Endothelial cell of umbilical vein (primary cell): ENCODE measurements at regions not wholly inside any gene's neighbourhood (a gene's known extent, or its start where the extent isn't known, plus 50 kb on each side); places are given as distances from the start of the nearest gene placed in this dataset.
"Not testable (repeated sequence)": the region's sequence is repeated elsewhere in the genome, so short reads cannot be mapped to it uniquely, and the experiment has no call there.

Experiments
- BruUV-seq: library from RNA; stranded (reverse); fragments of 400-500 nt; replicated peaks from 2 replicates; lab custom pipeline; 2021; lab: Mats Ljungman, UMichigan
- CTCF ChIA-PET: fragments of 300-600, 350-600 bp; sonication (Branson Sonifier 250); formaldehyde crosslinking; loops from one replicate; lab custom pipeline; 2021; ENCODE audit warnings: antibody characterized with exemption, inconsistent platforms; lab: Charles Lee
- POLR2A ChIA-PET: fragments of 300-600, 350-600 bp; sonication (Branson Sonifier 250); formaldehyde crosslinking; loops from one replicate; lab custom pipeline; 2021; ENCODE audit warnings: antibody characterized with exemption, inconsistent platforms; lab: Charles Lee
- DNase-seq: peaks from one replicate; pipeline ENCODE4 v3.0.0-alpha.2; 2011; ENCODE audit warnings: low read depth, low spot score
- FAIRE-seq: peaks from 2 replicates; lab custom pipeline; 2011; peaks lifted over from hg19 to GRCh38; lab: Jason Lieb, UNC
- H2AFZ ChIP-seq: 2 replicates; pipeline ENCODE4 v1.6.0; 2012; ENCODE audit warnings: low read depth, low read length, control low read depth, inconsistent platforms
- H3K27ac ChIP-seq: 2 replicates; pipeline ENCODE4 v1.5.1; 2011; ENCODE audit warnings: low read depth, mild to moderate bottlenecking, control low read depth, low read length, moderate library complexity; ENCODE audit not compliant: insufficient read depth
- H3K27me3 ChIP-seq, 2 experiments: 2 replicates each; pipeline versions ENCODE4 v1.6.0 to v1.6.1; 2011; ENCODE audit warnings: low read length in 2 of 2, mixed read lengths in 1 of 2; ENCODE audit not compliant: control insufficient read depth in 2 of 2, insufficient read depth in 2 of 2
- H3K36me3 ChIP-seq, 2 experiments: 2 replicates in 1 of 2; 3 replicates in 1 of 2; pipeline ENCODE4 v1.5.1; 2011; ENCODE audit warnings: low read length in 2 of 2, mild to moderate bottlenecking in 1 of 2, moderate library complexity in 1 of 2; ENCODE audit not compliant: control insufficient read depth in 2 of 2, insufficient read depth in 2 of 2; ENCODE audit errors: extremely low read depth in 1 of 2
- H3K4me1 ChIP-seq: 3 replicates; pipeline ENCODE4 v1.5.1; 2011; ENCODE audit warnings: mild to moderate bottlenecking, low read length; ENCODE audit not compliant: control insufficient read depth, insufficient read depth; ENCODE audit errors: extremely low read depth
- H3K4me2 ChIP-seq: 2 replicates; pipeline ENCODE4 v1.6.1; 2011; ENCODE audit warnings: low read length, control low read depth, mixed read lengths; ENCODE audit not compliant: insufficient read depth
- H3K4me3 ChIP-seq, 3 experiments: fragments of 200-600 bp in 1 of 3; sonication (generic), shearing (Covaris generic) in 1 of 3; replicated peaks in 1 of 3; 2 replicates each; pipeline ENCODE4 v1.5.1; 2011 to 2016; ENCODE audit warnings: control low read depth in 3 of 3, low read length in 3 of 3, mild to moderate bottlenecking in 2 of 3, inconsistent platforms in 1 of 3, low read depth in 1 of 3, moderate library complexity in 1 of 3; ENCODE audit not compliant: insufficient read depth in 1 of 3
- H3K79me2 ChIP-seq: 2 replicates; pipeline ENCODE4 v1.6.0; 2012; ENCODE audit warnings: low read length, inconsistent platforms; ENCODE audit not compliant: control insufficient read depth, insufficient read depth
- H3K9ac ChIP-seq: replicated peaks from 2 replicates; pipeline ENCODE3; 2011; ENCODE audit warnings: low read length, control low read depth; ENCODE audit not compliant: insufficient read depth; ENCODE audit errors: extremely low read depth
- H3K9me1 ChIP-seq: replicated peaks from 3 replicates; pipeline ENCODE4 v1.6.0; 2011; ENCODE audit warnings: mild to moderate bottlenecking, low read length; ENCODE audit not compliant: control insufficient read depth, insufficient read depth; ENCODE audit errors: extremely low read depth
- H3K9me3 ChIP-seq: replicated peaks from 2 replicates; pipeline ENCODE4 v1.5.1; 2012; ENCODE audit warnings: low read length, inconsistent platforms; ENCODE audit not compliant: control insufficient read depth, insufficient read depth
- H4K20me1 ChIP-seq: replicated peaks from 2 replicates; pipeline ENCODE3; 2011; ENCODE audit warnings: mild to moderate bottlenecking, low read length; ENCODE audit not compliant: control insufficient read depth, insufficient read depth; ENCODE audit errors: extremely low read depth
- EZH2 ChIP-seq: IDR thresholded peaks from 2 replicates; pipeline ENCODE4 v1.6.1; 2012; ENCODE audit warnings: borderline replicate concordance, low read depth, mild to moderate bottlenecking, moderate library complexity, low read length, inconsistent platforms; ENCODE audit not compliant: severe bottlenecking
- FOS ChIP-seq: IDR thresholded peaks from 2 replicates; pipeline ENCODE4 v1.6.1; 2011; ENCODE audit warnings: mild to moderate bottlenecking, low read length, moderate library complexity, borderline replicate concordance; ENCODE audit not compliant: insufficient read depth
- GATA2 ChIP-seq: IDR thresholded peaks from 2 replicates; pipeline ENCODE4 v1.7.0; 2011; ENCODE audit warnings: low read depth, mild to moderate bottlenecking, moderate library complexity, mixed read lengths, low read length; ENCODE audit not compliant: insufficient read length, insufficient read depth
- JUN ChIP-seq: IDR thresholded peaks from 2 replicates; pipeline ENCODE4 v1.6.1; 2011; ENCODE audit warnings: borderline replicate concordance, low read depth; ENCODE audit not compliant: insufficient read length, insufficient read depth
- MYC ChIP-seq: IDR thresholded peaks from one replicate; pipeline ENCODE4 v1.6.1; 2011; ENCODE audit warnings: mild to moderate bottlenecking, low read depth, low read length
- POLR2A ChIP-seq: IDR thresholded peaks from 2 replicates; pipeline ENCODE4 v1.6.1; 2012; ENCODE audit warnings: low read depth, mild to moderate bottlenecking, control low read depth, low read length
- POLR2AphosphoS5 ChIP-seq: IDR thresholded peaks from 2 replicates; pipeline ENCODE4 v1.6.1; 2012; ENCODE audit warnings: low read depth, mild to moderate bottlenecking, control low read depth, low read length, moderate library complexity; ENCODE audit not compliant: insufficient read depth
- dilution Hi-C: fragments of 300-500 bp; cut with MboI; formaldehyde crosslinking; loops from one replicate; pipeline ENCODE4 v1.15.0; 2019; ENCODE audit warnings: low sequenced_read_pairs; ENCODE audit not compliant: extremely low pct_ligation_motif_present
- intact Hi-C: fragments of 100-400 bp; cut with micrococcal nuclease; formaldehyde crosslinking; loops from one replicate; pipeline ENCODE4 v1.10.0; 2022
- TF ChIP-seq, protein P1 (sequence below), 2 donors: IDR thresholded peaks; 1 replicate in 1 of 2; 2 replicates in 1 of 2; pipeline ENCODE4 v1.5.1; 2011; ENCODE audit warnings: low read length in 2 of 2, mild to moderate bottlenecking in 2 of 2, moderate library complexity in 2 of 2, control low read depth in 1 of 2, inconsistent platforms in 1 of 2, low read depth in 1 of 2; ENCODE audit not compliant: insufficient read depth in 1 of 2; ENCODE audit errors: extremely low read depth in 1 of 2
- TF ChIP-seq, protein P2 (sequence below): IDR thresholded peaks from 2 replicates; pipeline ENCODE4 v1.6.1; 2011; ENCODE audit not compliant: insufficient read depth, insufficient read length

DNA sequence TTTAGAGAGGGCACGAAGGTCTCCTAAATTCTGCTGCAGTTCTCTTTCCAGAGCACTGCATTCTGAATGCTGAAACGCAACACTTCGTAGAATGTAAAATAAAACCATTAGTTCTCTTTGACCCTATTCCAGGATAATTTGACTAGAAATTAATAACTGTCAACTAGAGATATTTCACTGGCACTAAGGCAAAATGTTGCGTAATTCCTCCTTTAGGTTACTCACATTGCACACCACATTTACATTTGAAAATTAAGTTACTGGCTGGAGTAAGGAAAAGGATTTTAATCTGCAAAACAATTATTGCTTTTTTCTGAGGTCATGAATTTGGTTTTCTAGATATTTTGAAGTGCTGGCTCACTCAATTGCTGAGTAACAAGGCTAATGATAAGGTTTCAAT is 58.0 kb upstream of the TRHDE start:
- TF ChIP-seq JUN (no peak), EZH2 (no peak), POLR2AphosphoS5 (no peak), MYC (no peak), FOS (no peak), GATA2 (no peak), POLR2A (no peak)
- TF ChIP-seq, protein P1, sequence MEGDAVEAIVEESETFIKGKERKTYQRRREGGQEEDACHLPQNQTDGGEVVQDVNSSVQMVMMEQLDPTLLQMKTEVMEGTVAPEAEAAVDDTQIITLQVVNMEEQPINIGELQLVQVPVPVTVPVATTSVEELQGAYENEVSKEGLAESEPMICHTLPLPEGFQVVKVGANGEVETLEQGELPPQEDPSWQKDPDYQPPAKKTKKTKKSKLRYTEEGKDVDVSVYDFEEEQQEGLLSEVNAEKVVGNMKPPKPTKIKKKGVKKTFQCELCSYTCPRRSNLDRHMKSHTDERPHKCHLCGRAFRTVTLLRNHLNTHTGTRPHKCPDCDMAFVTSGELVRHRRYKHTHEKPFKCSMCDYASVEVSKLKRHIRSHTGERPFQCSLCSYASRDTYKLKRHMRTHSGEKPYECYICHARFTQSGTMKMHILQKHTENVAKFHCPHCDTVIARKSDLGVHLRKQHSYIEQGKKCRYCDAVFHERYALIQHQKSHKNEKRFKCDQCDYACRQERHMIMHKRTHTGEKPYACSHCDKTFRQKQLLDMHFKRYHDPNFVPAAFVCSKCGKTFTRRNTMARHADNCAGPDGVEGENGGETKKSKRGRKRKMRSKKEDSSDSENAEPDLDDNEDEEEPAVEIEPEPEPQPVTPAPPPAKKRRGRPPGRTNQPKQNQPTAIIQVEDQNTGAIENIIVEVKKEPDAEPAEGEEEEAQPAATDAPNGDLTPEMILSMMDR (IDR thresholded peaks at IDR 0.05; ENCODE audit: extremely low read depth in 1 of 2, insufficient read depth in 1 of 2, low read depth in 1 of 2, low read length in 2 of 2), result no peak
- TF ChIP-seq, protein P2, sequence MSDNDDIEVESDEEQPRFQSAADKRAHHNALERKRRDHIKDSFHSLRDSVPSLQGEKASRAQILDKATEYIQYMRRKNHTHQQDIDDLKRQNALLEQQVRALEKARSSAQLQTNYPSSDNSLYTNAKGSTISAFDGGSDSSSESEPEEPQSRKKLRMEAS, result no peak
- no peaks in the 10 kb centered on the region for H3K4me1 ChIP-seq
- dilution Hi-C loops (no loop called here), intact Hi-C loops (no loop called here)
- no TSS peak for BruUV-seq
- H3K4me3 ChIP-seq, result no peak overlapping the region
- H3K36me3 ChIP-seq, result no peaks in the 10 kb centered on the region
- no peak overlapping the region for H3K4me2 ChIP-seq
- no peaks in the 10 kb centered on the region for H3K79me2 ChIP-seq
- no peaks in the 10 kb centered on the region for H3K27me3 ChIP-seq
- no peak overlapping the region for H3K9ac ChIP-seq
- no peaks in the 10 kb centered on the region for H4K20me1 ChIP-seq
- H3K9me3 ChIP-seq, result peaks cover 2% of the 10 kb centered on the region
- H2AFZ ChIP-seq, result no peak overlapping the region
- ChIA-PET CTCF (no interaction called here), POLR2A (no interaction called here)
- FAIRE-seq (no peak), DNase-seq (no peak)
- no peaks in the 10 kb centered on the region for H3K9me1 ChIP-seq
- H3K27ac ChIP-seq, result no peak overlapping the region

DNA sequence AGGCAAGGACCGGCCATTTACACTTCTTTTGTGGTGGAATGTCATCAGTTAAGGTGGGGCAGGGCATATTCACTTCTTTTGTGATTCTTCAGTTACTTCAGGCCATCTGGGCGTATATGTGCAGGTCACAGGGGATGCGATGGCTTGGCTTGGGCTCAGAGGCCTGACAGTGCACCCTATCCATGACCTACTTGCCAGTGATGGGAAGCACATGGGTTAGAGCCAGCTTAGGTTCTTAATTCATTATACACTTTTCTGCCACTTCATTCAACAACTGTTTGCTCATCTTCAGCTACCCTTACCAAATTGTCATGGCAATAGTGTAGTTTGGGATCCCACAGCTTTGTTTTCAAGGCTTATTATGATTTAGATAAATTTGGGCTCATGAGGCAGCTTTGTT is 56.9 kb upstream of the TRHDE start:
- H3K27ac ChIP-seq, H3K4me2 ChIP-seq, dilution Hi-C loops, H2AFZ ChIP-seq, FAIRE-seq, H3K4me3 ChIP-seq, H3K4me1 ChIP-seq, H3K9me1 ChIP-seq, CTCF ChIA-PET, H3K9me3 ChIP-seq, H3K9ac ChIP-seq, BruUV-seq, H3K27me3 ChIP-seq, H4K20me1 ChIP-seq, intact Hi-C loops, H3K79me2 ChIP-seq, H3K36me3 ChIP-seq, DNase-seq, POLR2A ChIA-PET: not testable (repeated sequence)
